NB4 (cell line): ENCODE measurements at regions not wholly inside any gene's neighbourhood (a gene's known extent, or its start where the extent isn't known, plus 50 kb on each side); places are given as distances from the start of the nearest gene placed in this dataset.

Experiments used
- CTCF ChIP-seq: IDR thresholded peaks from one replicate; pipeline ENCODE4 v1.5.1; 2012; ENCODE audit warnings: low read depth, low read length
- MAX ChIP-seq: IDR thresholded peaks from 2 replicates; pipeline ENCODE4 v1.6.1; 2011; ENCODE audit warnings: low read depth, low read length
- MYC ChIP-seq: IDR thresholded peaks from 2 replicates; pipeline ENCODE4 v1.6.1; 2011; ENCODE audit warnings: low read depth, low read length
- POLR2A ChIP-seq: IDR thresholded peaks from 2 replicates; pipeline ENCODE4 v1.6.1; 2011; ENCODE audit warnings: mild to moderate bottlenecking; ENCODE audit not compliant: insufficient read length; ENCODE audit errors: extremely low read depth

- TF ChIP-seq POLR2A (no peak), MAX (no peak), CTCF (no peak), MYC (no peak)
Measured at GRCh38 chr3:22039161-22039560, 288.2 kb upstream of the ZNF385D start.
